ENCODE measurements at regions not wholly inside any gene's neighbourhood (a gene's known extent, or its start where the extent isn't known, plus 50 kb on each side); places are given as distances from the start of the nearest gene placed in this dataset.

GRCh38 chr14:22338381-22338780 is 250.6 kb downstream of the DAD1 start:
- Histone ChIP-seq H3K4me3 (ENCODE audit: low read depth in 2 of 2, low read length in 2 of 2) (no peak overlapping the region), H3K27ac (ENCODE audit: low read length) (no peak overlapping the region), H3K4me1 (ENCODE audit: control insufficient read depth, insufficient read depth, low read length) (peaks cover 10% of the 10 kb centered on the region; the same call in 1 of the 2 replicates), H3K27me3 (ENCODE audit: control insufficient read depth, insufficient read depth, low read length) (no peaks in the 10 kb centered on the region; the same call in 1 of the 2 replicates), H3K36me3 (ENCODE audit: control insufficient read depth, insufficient read depth, low read length) (no peaks in the 10 kb centered on the region), H3K9me3 (ENCODE audit: control insufficient read depth, insufficient read depth, low read depth, low read length) (no peaks in the 10 kb centered on the region)
- DNase-seq (ENCODE audit: low read depth, low spot score) (no peak), ATAC-seq (no peak)
- intact Hi-C loops (cut with micrococcal nuclease; ENCODE audit: unreplicated experiment), result no loop called here
- ChIA-PET CTCF (no interaction called here), POLR2A (no interaction called here)
- in situ Hi-C loops (cut with HindIII; ENCODE audit: low pct_unique_long_range_greater_than_20kb, low sequenced_read_pairs), result no loop called here
- TF ChIP-seq POLR2AphosphoS5 (IDR thresholded peaks at IDR 0.05; ENCODE audit: low read depth, low read length), result no peak
- BruUV-seq (replicated peaks), result no TSS peak

GRCh38 chr14:22337938-22338337 is 251.1 kb downstream of the DAD1 start:
- Histone ChIP-seq H3K27ac (ENCODE audit: low read length) (no peak overlapping the region), H3K36me3 (ENCODE audit: control insufficient read depth, insufficient read depth, low read length) (no peaks in the 10 kb centered on the region), H3K9me3 (ENCODE audit: control insufficient read depth, insufficient read depth, low read depth, low read length) (no peaks in the 10 kb centered on the region), H3K4me1 (ENCODE audit: control insufficient read depth, insufficient read depth, low read length) (peaks cover 14% of the 10 kb centered on the region), H3K4me3 (ENCODE audit: low read depth in 2 of 2, low read length in 2 of 2) (no peak overlapping the region), H3K27me3 (ENCODE audit: control insufficient read depth, insufficient read depth, low read length) (no peaks in the 10 kb centered on the region; the same call in 1 of the 2 replicates)
- in situ Hi-C loops (cut with HindIII; ENCODE audit: low pct_unique_long_range_greater_than_20kb, low sequenced_read_pairs), result no loop called here
- DNase-seq (ENCODE audit: low read depth, low spot score), result no peak
- no peak for ATAC-seq
- intact Hi-C loops (cut with micrococcal nuclease; ENCODE audit: unreplicated experiment), result no loop called here
- ChIA-PET POLR2A (no interaction called here), CTCF (no interaction called here)
- BruUV-seq (replicated peaks), result no TSS peak
- TF ChIP-seq, protein P1, sequence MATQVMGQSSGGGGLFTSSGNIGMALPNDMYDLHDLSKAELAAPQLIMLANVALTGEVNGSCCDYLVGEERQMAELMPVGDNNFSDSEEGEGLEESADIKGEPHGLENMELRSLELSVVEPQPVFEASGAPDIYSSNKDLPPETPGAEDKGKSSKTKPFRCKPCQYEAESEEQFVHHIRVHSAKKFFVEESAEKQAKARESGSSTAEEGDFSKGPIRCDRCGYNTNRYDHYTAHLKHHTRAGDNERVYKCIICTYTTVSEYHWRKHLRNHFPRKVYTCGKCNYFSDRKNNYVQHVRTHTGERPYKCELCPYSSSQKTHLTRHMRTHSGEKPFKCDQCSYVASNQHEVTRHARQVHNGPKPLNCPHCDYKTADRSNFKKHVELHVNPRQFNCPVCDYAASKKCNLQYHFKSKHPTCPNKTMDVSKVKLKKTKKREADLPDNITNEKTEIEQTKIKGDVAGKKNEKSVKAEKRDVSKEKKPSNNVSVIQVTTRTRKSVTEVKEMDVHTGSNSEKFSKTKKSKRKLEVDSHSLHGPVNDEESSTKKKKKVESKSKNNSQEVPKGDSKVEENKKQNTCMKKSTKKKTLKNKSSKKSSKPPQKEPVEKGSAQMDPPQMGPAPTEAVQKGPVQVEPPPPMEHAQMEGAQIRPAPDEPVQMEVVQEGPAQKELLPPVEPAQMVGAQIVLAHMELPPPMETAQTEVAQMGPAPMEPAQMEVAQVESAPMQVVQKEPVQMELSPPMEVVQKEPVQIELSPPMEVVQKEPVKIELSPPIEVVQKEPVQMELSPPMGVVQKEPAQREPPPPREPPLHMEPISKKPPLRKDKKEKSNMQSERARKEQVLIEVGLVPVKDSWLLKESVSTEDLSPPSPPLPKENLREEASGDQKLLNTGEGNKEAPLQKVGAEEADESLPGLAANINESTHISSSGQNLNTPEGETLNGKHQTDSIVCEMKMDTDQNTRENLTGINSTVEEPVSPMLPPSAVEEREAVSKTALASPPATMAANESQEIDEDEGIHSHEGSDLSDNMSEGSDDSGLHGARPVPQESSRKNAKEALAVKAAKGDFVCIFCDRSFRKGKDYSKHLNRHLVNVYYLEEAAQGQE (IDR thresholded peaks at IDR 0.05; ENCODE audit: insufficient read depth in 1 of 2, low read depth in 2 of 2, low read length in 1 of 2), result no peak
- TF ChIP-seq POLR2AphosphoS5 (IDR thresholded peaks at IDR 0.05; ENCODE audit: low read depth, low read length), result no peak
- no peak for TF ChIP-seq TCF7L2 (IDR thresholded peaks at IDR 0.05; ENCODE audit: low read depth, low read length)
- TF ChIP-seq, protein P2, sequence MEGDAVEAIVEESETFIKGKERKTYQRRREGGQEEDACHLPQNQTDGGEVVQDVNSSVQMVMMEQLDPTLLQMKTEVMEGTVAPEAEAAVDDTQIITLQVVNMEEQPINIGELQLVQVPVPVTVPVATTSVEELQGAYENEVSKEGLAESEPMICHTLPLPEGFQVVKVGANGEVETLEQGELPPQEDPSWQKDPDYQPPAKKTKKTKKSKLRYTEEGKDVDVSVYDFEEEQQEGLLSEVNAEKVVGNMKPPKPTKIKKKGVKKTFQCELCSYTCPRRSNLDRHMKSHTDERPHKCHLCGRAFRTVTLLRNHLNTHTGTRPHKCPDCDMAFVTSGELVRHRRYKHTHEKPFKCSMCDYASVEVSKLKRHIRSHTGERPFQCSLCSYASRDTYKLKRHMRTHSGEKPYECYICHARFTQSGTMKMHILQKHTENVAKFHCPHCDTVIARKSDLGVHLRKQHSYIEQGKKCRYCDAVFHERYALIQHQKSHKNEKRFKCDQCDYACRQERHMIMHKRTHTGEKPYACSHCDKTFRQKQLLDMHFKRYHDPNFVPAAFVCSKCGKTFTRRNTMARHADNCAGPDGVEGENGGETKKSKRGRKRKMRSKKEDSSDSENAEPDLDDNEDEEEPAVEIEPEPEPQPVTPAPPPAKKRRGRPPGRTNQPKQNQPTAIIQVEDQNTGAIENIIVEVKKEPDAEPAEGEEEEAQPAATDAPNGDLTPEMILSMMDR (IDR thresholded peaks at IDR 0.05), result no peak
- no peak for TF ChIP-seq SIN3A (IDR thresholded peaks at IDR 0.05; ENCODE audit: borderline replicate concordance, insufficient read depth, low read depth, low read length)

- no peak for TF ChIP-seq TCF7L2 (IDR thresholded peaks at IDR 0.05; ENCODE audit: low read depth, low read length)
- TF ChIP-seq, protein P2 (IDR thresholded peaks at IDR 0.05), result no peak
- Histone ChIP-seq H3K9me3 (ENCODE audit: control insufficient read depth, insufficient read depth, low read depth, low read length) (no peaks in the 10 kb centered on the region), H3K27me3 (ENCODE audit: control insufficient read depth, insufficient read depth, low read length) (no peaks in the 10 kb centered on the region; the same call in 1 of the 2 replicates), H3K36me3 (ENCODE audit: control insufficient read depth, insufficient read depth, low read length) (no peaks in the 10 kb centered on the region), H3K4me3 (ENCODE audit: low read depth in 2 of 2, low read length in 2 of 2) (no peak overlapping the region), H3K27ac (ENCODE audit: low read length) (no peak overlapping the region), H3K4me1 (ENCODE audit: control insufficient read depth, insufficient read depth, low read length) (peaks cover 19% of the 10 kb centered on the region)
- ChIA-PET POLR2A (no interaction called here), CTCF (no interaction called here)
- ATAC-seq, result no peak
- no peak for DNase-seq (ENCODE audit: low read depth, low spot score)
- BruUV-seq (replicated peaks), result no TSS peak
- in situ Hi-C loops (cut with HindIII; ENCODE audit: low pct_unique_long_range_greater_than_20kb, low sequenced_read_pairs), result no loop called here
- intact Hi-C loops (cut with micrococcal nuclease; ENCODE audit: unreplicated experiment), result no loop called here
Observed at GRCh38 chr14:22337521-22337920, 251.5 kb downstream of the DAD1 start.
